A549 (cell line): ENCODE measurements at regions not wholly inside any gene's neighbourhood (a gene's known extent, or its start where the extent isn't known, plus 50 kb on each side); places are given as distances from the start of the nearest gene placed in this dataset.

Source experiments
- EP300 ChIP-seq, 2 experiments: fragments of >200 bp; sonication (Bioruptor Twin); formaldehyde crosslinking; IDR thresholded peaks; 2 replicates in 1 of 2; 3 replicates in 1 of 2; pipeline ENCODE4 v1.6.1; 2016 to 2017
- JUNB ChIP-seq: fragments of >200 bp; sonication (Bioruptor Twin); formaldehyde crosslinking; IDR thresholded peaks from 2 replicates; pipeline ENCODE4 v1.6.1; 2016
- MYC ChIP-seq: IDR thresholded peaks from 2 replicates; pipeline ENCODE4 v1.6.1; 2012; ENCODE audit warnings: mild to moderate bottlenecking, inconsistent platforms, low read length, improper control_type of control experiment, borderline replicate concordance
- PHF8 ChIP-seq: fragments of 200-600 bp; sonication (generic); IDR thresholded peaks from 2 replicates; pipeline ENCODE4 v1.6.1; 2016; ENCODE audit warnings: low read depth, mild to moderate bottlenecking, antibody characterized with exemption, moderate library complexity, borderline replicate concordance
- POLR2A ChIP-seq: IDR thresholded peaks from 2 replicates; pipeline ENCODE4 v1.6.1; 2012; ENCODE audit warnings: mild to moderate bottlenecking, low read length
- RCOR1 ChIP-seq: fragments of 150-350 bp; IDR thresholded peaks from 2 replicates; pipeline ENCODE4 v1.6.1; 2014; ENCODE audit warnings: antibody characterized with exemption, low read length, low read depth
- TF ChIP-seq, protein P1 (sequence below): fragments of >200 bp; sonication (Bioruptor Twin); formaldehyde crosslinking; IDR thresholded peaks from 3 replicates; pipeline ENCODE4 v1.5.1; 2016
- TF ChIP-seq, protein P2 (sequence below): fragments of 200-600 bp; sonication (generic); IDR thresholded peaks from 2 replicates; pipeline ENCODE4 v1.6.1; 2016; ENCODE audit warnings: antibody characterized with exemption, mild to moderate bottlenecking, moderate library complexity

DNA sequence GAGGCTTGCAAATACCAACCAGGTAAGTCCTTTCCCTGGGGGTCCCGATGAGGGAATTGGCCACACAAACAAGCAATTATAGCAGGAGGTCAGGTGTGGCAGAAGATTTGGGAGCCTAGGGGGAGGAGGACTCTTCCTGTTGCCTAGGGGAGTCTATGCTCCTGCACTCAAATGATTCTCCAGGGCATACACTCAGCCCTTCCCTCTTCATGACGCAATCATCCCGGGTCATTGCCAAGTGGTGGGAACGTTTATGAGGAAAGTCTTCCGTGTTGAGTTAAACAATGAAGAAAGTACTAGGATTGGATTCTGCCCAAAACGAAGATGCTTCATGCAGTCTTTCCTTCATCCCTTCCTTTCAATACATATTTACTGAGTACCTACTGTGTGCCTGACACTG lies 186.5 kb upstream of the TSHZ2 start:
- TF ChIP-seq JUNB (no peak), RCOR1 (no peak), EP300 (IDR thresholded peaks at IDR 0.05) (no peak), PHF8 (no peak), MYC (no peak), POLR2A (no peak)
- TF ChIP-seq, protein P1, sequence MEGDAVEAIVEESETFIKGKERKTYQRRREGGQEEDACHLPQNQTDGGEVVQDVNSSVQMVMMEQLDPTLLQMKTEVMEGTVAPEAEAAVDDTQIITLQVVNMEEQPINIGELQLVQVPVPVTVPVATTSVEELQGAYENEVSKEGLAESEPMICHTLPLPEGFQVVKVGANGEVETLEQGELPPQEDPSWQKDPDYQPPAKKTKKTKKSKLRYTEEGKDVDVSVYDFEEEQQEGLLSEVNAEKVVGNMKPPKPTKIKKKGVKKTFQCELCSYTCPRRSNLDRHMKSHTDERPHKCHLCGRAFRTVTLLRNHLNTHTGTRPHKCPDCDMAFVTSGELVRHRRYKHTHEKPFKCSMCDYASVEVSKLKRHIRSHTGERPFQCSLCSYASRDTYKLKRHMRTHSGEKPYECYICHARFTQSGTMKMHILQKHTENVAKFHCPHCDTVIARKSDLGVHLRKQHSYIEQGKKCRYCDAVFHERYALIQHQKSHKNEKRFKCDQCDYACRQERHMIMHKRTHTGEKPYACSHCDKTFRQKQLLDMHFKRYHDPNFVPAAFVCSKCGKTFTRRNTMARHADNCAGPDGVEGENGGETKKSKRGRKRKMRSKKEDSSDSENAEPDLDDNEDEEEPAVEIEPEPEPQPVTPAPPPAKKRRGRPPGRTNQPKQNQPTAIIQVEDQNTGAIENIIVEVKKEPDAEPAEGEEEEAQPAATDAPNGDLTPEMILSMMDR, result no peak
- TF ChIP-seq, protein P2, sequence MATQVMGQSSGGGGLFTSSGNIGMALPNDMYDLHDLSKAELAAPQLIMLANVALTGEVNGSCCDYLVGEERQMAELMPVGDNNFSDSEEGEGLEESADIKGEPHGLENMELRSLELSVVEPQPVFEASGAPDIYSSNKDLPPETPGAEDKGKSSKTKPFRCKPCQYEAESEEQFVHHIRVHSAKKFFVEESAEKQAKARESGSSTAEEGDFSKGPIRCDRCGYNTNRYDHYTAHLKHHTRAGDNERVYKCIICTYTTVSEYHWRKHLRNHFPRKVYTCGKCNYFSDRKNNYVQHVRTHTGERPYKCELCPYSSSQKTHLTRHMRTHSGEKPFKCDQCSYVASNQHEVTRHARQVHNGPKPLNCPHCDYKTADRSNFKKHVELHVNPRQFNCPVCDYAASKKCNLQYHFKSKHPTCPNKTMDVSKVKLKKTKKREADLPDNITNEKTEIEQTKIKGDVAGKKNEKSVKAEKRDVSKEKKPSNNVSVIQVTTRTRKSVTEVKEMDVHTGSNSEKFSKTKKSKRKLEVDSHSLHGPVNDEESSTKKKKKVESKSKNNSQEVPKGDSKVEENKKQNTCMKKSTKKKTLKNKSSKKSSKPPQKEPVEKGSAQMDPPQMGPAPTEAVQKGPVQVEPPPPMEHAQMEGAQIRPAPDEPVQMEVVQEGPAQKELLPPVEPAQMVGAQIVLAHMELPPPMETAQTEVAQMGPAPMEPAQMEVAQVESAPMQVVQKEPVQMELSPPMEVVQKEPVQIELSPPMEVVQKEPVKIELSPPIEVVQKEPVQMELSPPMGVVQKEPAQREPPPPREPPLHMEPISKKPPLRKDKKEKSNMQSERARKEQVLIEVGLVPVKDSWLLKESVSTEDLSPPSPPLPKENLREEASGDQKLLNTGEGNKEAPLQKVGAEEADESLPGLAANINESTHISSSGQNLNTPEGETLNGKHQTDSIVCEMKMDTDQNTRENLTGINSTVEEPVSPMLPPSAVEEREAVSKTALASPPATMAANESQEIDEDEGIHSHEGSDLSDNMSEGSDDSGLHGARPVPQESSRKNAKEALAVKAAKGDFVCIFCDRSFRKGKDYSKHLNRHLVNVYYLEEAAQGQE, result no peak
